Renal cortex interstitium (tissue), 11 donors: ENCODE measurements at regions not wholly inside any gene's neighbourhood (a gene's known extent, or its start where the extent isn't known, plus 50 kb on each side); places are given as distances from the start of the nearest gene placed in this dataset.

Experiments used
- DNase-seq, 11 donors: peaks; one replicate each; pipeline ENCODE4 v3.0.0-alpha.2; 2013; ENCODE audit warnings: low read depth in 9 of 11, low spot score in 4 of 11; ENCODE audit errors: extremely low read depth in 1 of 11

GRCh38 chr5:136661026-136661425 is 295.7 kb upstream of the TRPC7 start:
- DNase-seq: no peak

- no peak for DNase-seq
Measured at GRCh38 chr5:136656811-136657210, 291.5 kb upstream of the TRPC7 start.

GRCh38 chr5:136655468-136655867 is 290.1 kb upstream of the TRPC7 start:
- DNase-seq: no peak

- DNase-seq: no peak
Measured at GRCh38 chr5:136646915-136647314, 281.6 kb upstream of the TRPC7 start.

- no peak for DNase-seq
Measured at GRCh38 chr5:136642976-136643375, 277.6 kb upstream of the TRPC7 start.

- DNase-seq: no peak
Measured at GRCh38 chr5:136639616-136640015, 274.3 kb upstream of the TRPC7 start.

- DNase-seq: no peak
Measured at GRCh38 chr5:136638084-136638483, 272.7 kb upstream of the TRPC7 start.

GRCh38 chr5:136636001-136636400 is 270.7 kb upstream of the TRPC7 start:
- DNase-seq: no peak

GRCh38 chr5:136631186-136631585 is 265.8 kb upstream of the TRPC7 start:
- DNase-seq: no peak

GRCh38 chr5:136629125-136629792 is 263.9 kb upstream of the TRPC7 start:
- DNase-seq: peak in 4 of 11 donors; percentile 5 to 18 (median 10)

- DNase-seq: no peak
Measured at GRCh38 chr5:136626531-136626930, 261.2 kb upstream of the TRPC7 start.

GRCh38 chr5:136622747-136623146 is 257.4 kb upstream of the TRPC7 start:
- DNase-seq: no peak

GRCh38 chr5:136621743-136622142 is 256.4 kb upstream of the TRPC7 start:
- no peak for DNase-seq

GRCh38 chr5:136620621-136621020 is 255.3 kb upstream of the TRPC7 start:
- no peak for DNase-seq

GRCh38 chr5:136620016-136620419 is 254.7 kb upstream of the TRPC7 start:
- DNase-seq: no peak

- DNase-seq: no peak
Measured at GRCh38 chr5:136619556-136619955, 254.2 kb upstream of the TRPC7 start.

- no peak for DNase-seq
Measured at GRCh38 chr5:136615251-136616119, 250.1 kb upstream of the TRPC7 start.

- no peak for DNase-seq
Measured at GRCh38 chr5:136613230-136613629, 247.9 kb upstream of the TRPC7 start.

- DNase-seq: no peak
Measured at GRCh38 chr5:136605638-136606037, 240.3 kb upstream of the TRPC7 start.

GRCh38 chr5:136600306-136600705 is 235.0 kb upstream of the TRPC7 start:
- no peak for DNase-seq
